Upper lobe of left lung (tissue), 6 donors: ENCODE measurements at regions not wholly inside any gene's neighbourhood (a gene's known extent, or its start where the extent isn't known, plus 50 kb on each side); places are given as distances from the start of the nearest gene placed in this dataset.
"Not testable (repeated sequence)": the region's sequence is repeated elsewhere in the genome, so short reads cannot be mapped to it uniquely, and the experiment has no call there.

Source experiments
- ATAC-seq, 2 donors: fragments of 200-7000 bp; cut with Tn5 transposase; one replicate each; pipeline ENCODE4 v1.9.1; 2022; ENCODE audit warnings: mild to moderate bottlenecking in 2 of 2, moderate library complexity in 2 of 2; ENCODE audit not compliant: low FRiP score in 2 of 2
- DNase-seq, 2 donors: peaks; one replicate each; pipeline ENCODE4 v3.0.0-alpha.2; 2019 to 2020
- H3K27ac ChIP-seq, 4 donors: fragments of 200-600 bp; sonication (generic); one replicate each; pipeline ENCODE4 v1.5.1; 2016 to 2019
- H3K27me3 ChIP-seq, 4 donors: fragments of 200-600 bp; sonication (generic); one replicate each; pipeline ENCODE4 v1.5.1; 2017 to 2019
- H3K36me3 ChIP-seq, 4 donors: fragments of 200-600 bp; sonication (generic); one replicate each; pipeline ENCODE4 v1.5.1; 2016 to 2019
- H3K4me1 ChIP-seq, 4 donors: fragments of 200-600 bp; sonication (generic); one replicate each; pipeline ENCODE4 v1.5.1; 2018 to 2019
- H3K4me3 ChIP-seq, 4 donors: fragments of 200-600 bp; sonication (generic); one replicate each; pipeline ENCODE4 v1.5.1; 2017 to 2019; ENCODE audit warnings: mild to moderate bottlenecking in 2 of 4, moderate library complexity in 1 of 4
- H3K9me3 ChIP-seq, 4 donors: fragments of 200-600 bp; sonication (generic); one replicate each; pipeline ENCODE4 v1.5.1; 2018 to 2019
- EP300 ChIP-seq, 4 donors: sonication (generic); formaldehyde crosslinking; IDR thresholded peaks; one replicate each; pipeline ENCODE4 v1.5.1; 2017; ENCODE audit warnings: antibody characterized with exemption in 4 of 4, control low read depth in 2 of 4
- POLR2A ChIP-seq, 4 donors: fragments of 450-650 bp; IDR thresholded peaks; one replicate each; pipeline ENCODE4 v1.5.1; 2016 to 2017; ENCODE audit warnings: antibody characterized with exemption in 4 of 4, mild to moderate bottlenecking in 2 of 4
- POLR2AphosphoS5 ChIP-seq, 2 donors: sonication (generic); formaldehyde crosslinking; IDR thresholded peaks; one replicate each; pipeline ENCODE4 v1.5.1; 2017; ENCODE audit warnings: antibody characterized with exemption in 2 of 2
- WGBS, 2 donors: methylation state at CpG; one replicate each; pipeline ENCODE4 v1.1.5; 2017 to 2018; 5-methylcytosine and 5-hydroxymethylcytosine counted together
- TF ChIP-seq, protein P1 (sequence below), 6 experiments: fragments of 450-650 bp in 4 of 6; fragments of 200-600 bp in 2 of 6; sonication (generic) in 2 of 6; IDR thresholded peaks; one replicate each; pipeline ENCODE4 v1.5.1; 2016 to 2019; ENCODE audit warnings: antibody characterized with exemption in 6 of 6
- donor health status: DM: no; HTN: no; CAD: no; lungs with moderate emphysema.
- donor health status: DM: no; HTN: yes; CAD: no; lungs with severe emphysema.

DNA sequence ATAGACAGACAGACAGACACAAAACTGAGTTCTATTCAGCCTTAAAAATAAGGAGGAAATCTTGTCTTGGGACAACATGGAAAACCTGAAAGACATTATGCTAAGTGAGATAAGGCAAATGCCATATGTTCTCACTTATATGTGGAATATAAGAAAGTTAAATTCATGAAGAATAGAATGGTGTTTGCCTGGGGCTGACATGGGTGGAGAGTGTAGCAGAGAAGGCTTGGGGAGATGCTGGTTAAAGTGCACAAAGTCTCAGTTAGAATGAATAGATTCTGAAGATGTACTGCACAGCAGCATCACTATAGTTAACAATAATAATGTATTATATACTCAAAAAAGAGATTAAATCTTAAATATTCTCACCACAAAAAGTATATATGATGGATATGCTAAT lies 355.5 kb downstream of the LRRIQ3 start:
- Histone ChIP-seq H3K27me3 (no peaks in the 10 kb centered on the region), H3K4me3 (no peak overlapping the region), H3K4me1 (no peaks in the 10 kb centered on the region), H3K27ac (no peak overlapping the region), H3K36me3 (no peaks in the 10 kb centered on the region), H3K9me3 (no peaks in the 10 kb centered on the region)
- no peak for TF ChIP-seq POLR2AphosphoS5 (IDR thresholded peaks at IDR 0.05)
- TF ChIP-seq POLR2A (IDR thresholded peaks at IDR 0.05), result no peak
- no peak for TF ChIP-seq EP300 (IDR thresholded peaks at IDR 0.05)
- TF ChIP-seq, protein P1, sequence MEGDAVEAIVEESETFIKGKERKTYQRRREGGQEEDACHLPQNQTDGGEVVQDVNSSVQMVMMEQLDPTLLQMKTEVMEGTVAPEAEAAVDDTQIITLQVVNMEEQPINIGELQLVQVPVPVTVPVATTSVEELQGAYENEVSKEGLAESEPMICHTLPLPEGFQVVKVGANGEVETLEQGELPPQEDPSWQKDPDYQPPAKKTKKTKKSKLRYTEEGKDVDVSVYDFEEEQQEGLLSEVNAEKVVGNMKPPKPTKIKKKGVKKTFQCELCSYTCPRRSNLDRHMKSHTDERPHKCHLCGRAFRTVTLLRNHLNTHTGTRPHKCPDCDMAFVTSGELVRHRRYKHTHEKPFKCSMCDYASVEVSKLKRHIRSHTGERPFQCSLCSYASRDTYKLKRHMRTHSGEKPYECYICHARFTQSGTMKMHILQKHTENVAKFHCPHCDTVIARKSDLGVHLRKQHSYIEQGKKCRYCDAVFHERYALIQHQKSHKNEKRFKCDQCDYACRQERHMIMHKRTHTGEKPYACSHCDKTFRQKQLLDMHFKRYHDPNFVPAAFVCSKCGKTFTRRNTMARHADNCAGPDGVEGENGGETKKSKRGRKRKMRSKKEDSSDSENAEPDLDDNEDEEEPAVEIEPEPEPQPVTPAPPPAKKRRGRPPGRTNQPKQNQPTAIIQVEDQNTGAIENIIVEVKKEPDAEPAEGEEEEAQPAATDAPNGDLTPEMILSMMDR (IDR thresholded peaks at IDR 0.05), result no peak
- DNase-seq, result no peak
- ATAC-seq, result no peak

DNA sequence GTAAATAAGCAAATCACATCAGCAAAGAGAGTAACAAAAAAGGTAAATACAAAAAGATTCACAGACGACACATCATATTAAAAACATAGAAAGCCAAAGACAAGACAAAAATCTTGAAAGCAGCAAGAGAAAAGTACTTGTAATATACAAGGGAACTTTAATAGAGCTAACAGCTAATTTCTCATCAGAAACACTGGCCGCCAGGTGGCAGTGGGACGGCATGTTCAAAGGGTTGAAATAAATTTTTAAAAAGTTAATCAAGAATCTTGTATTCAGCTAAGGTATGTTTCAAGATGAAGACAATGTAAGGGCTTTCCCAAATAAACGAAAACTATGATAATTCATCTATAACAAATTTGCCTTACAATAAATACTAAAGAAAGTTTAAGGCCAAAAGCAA lies 358.1 kb downstream of the LRRIQ3 start:
- Histone ChIP-seq H3K27me3 (no peaks in the 10 kb centered on the region), H3K9me3 (no peaks in the 10 kb centered on the region), H3K36me3 (no peaks in the 10 kb centered on the region), H3K27ac (no peak overlapping the region), H3K4me3 (no peak overlapping the region), H3K4me1 (no peaks in the 10 kb centered on the region)
- 42 to 53% methylated on average over 4 of the region's 4 CpGs for WGBS, 2 donors
- ATAC-seq, result no peak
- no peak for TF ChIP-seq POLR2AphosphoS5 (IDR thresholded peaks at IDR 0.05)
- TF ChIP-seq POLR2A (IDR thresholded peaks at IDR 0.05), result no peak
- TF ChIP-seq, protein P1 (IDR thresholded peaks at IDR 0.05), result no peak
- no peak for TF ChIP-seq EP300 (IDR thresholded peaks at IDR 0.05)
- DNase-seq, result no peak

DNA sequence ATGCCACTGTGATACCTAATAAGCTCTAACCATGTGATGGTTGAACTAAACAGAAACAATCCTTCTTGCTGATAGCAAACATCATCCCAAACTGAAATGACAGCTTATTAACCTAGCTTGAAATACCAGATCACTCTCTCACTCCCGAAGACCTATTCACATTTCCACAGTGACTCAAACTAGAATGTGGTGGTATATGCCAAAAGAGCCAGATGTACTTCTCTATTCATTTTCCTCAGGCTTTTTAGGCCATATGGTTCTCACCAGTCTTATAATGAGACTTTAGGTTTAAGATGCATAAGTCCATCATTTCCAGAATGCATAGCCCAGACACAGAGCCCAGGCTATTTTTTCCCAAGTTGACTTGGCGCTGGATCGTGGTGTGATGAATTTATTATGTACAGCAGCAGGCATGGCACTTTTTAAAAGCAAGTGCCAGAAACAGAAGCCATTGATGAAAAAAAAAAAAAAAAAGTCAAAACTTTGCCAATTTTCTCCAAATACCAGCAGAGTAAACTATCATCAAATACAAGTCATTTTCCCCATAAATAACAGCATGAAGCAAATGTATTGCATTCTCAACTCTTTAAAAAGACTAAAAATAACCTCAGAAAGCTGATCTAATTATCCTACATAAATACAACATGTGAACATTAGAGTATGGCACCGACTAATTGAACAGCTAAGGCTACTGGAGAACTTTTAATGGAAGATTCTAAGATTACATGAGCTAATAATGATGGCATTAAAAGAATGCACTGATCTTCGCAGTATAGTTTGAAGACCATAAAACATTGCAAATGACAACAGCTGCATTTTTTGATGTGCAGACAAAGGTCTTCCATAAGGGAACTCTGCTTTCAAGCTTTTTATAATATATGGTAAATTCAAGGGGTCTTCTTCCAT lies 365.4 kb downstream of the LRRIQ3 start:
- ATAC-seq (no peak), DNase-seq (no peak)
- Histone ChIP-seq H3K27me3 (no peaks in the 10 kb centered on the region), H3K9me3 (no peaks in the 10 kb centered on the region), H3K27ac (no peak overlapping the region), H3K4me3 (no peak overlapping the region), H3K4me1 (no peaks in the 10 kb centered on the region), H3K36me3 (no peaks in the 10 kb centered on the region)
- 78 to 81% methylated on average over 5 of the region's 5 CpGs for WGBS, 2 donors
- TF ChIP-seq, protein P1 (IDR thresholded peaks at IDR 0.05), result no peak
- TF ChIP-seq POLR2AphosphoS5 (IDR thresholded peaks at IDR 0.05), result no peak
- TF ChIP-seq POLR2A (IDR thresholded peaks at IDR 0.05), result no peak
- no peak for TF ChIP-seq EP300 (IDR thresholded peaks at IDR 0.05)

DNA sequence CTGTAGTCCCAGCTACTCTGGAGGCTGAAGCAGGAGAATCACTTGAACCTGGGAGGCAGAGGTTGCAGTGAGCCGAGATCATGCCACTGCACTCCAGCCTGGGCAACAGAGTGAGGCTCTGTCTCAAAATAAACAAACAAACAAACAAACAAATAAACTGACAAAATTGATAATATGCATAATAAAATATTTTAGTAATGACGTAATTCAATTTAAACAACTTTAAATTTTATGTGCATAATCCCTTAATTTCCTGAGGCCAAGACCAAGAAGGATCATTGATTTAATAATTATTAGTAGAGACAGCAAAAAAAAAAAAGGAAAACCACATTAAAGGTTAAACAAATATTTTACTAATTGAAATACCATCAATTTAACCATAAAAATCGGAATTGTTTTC lies 370.7 kb downstream of the LRRIQ3 start:
- H3K27me3 ChIP-seq, H3K9me3 ChIP-seq, ATAC-seq, H3K36me3 ChIP-seq, H3K4me1 ChIP-seq, H3K27ac ChIP-seq, H3K4me3 ChIP-seq, DNase-seq: not testable (repeated sequence)
- WGBS, 2 donors, result 85 to 88% methylated on average over 3 of the region's 3 CpGs

DNA sequence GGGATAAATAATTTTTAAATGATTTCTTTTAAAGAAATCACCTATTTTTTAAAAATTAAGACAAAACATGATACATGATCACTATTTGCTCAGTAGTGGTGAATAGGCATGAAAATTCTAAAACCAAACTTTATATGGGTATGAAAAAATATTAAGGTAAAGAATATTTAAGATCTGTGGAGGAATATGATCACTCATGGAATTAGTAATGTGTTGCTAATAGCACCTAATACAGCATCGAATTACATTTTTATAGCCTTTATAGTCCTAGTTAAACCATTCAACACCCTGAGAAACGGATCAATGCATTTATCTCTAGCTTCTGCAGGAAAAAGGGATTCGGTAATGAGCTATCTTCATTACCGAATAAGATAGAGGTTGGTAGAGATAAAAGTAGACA lies 373.9 kb downstream of the LRRIQ3 start:
- DNase-seq, result no peak
- no peak overlapping the region for H3K27ac ChIP-seq
- H3K9me3 ChIP-seq, result no peaks in the 10 kb centered on the region
- no peaks in the 10 kb centered on the region for H3K27me3 ChIP-seq
- no peaks in the 10 kb centered on the region for H3K36me3 ChIP-seq
- 82 to 86% methylated on average over 4 of the region's 4 CpGs for WGBS, 2 donors
- TF ChIP-seq POLR2AphosphoS5 (IDR thresholded peaks at IDR 0.05) (no peak), POLR2A (IDR thresholded peaks at IDR 0.05) (no peak), EP300 (IDR thresholded peaks at IDR 0.05) (no peak)
- TF ChIP-seq, protein P1 (IDR thresholded peaks at IDR 0.05), result no peak
- no peak overlapping the region for H3K4me3 ChIP-seq
- ATAC-seq, result no peak
- no peaks in the 10 kb centered on the region for H3K4me1 ChIP-seq
